ENCODE measurements at regions not wholly inside any gene's neighbourhood (a gene's known extent, or its start where the extent isn't known, plus 50 kb on each side); places are given as distances from the start of the nearest gene placed in this dataset.

DNA sequence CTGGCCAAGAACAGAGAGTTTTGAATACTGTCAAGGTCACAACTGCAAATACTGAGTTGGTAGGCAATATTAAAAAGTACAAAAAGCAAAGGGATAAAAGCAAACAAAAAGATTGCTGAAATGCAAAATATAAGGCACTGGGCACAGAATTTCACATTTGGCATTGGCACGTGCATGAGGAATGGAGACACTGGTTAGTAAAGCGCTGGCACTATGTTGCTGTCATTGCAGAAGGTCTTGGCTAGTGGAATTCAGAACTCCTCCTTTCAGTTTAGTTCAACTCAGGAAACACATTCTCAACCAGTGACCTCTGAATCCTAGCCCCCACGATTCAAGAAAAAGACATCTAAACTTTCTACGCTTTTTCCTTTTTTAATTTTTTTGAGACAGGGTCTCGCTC is 111.8 kb upstream of the PSMD7 start:
- Histone ChIP-seq H3K36me3 (replicated peaks; ENCODE audit: low read depth, low read length) (no peaks in the 10 kb centered on the region), H3K79me2 (ENCODE audit: low read length) (no peaks in the 10 kb centered on the region), H3K9me3 (ENCODE audit: insufficient read depth, low read length) (no peaks in the 10 kb centered on the region), H3K4me1 (ENCODE audit: low read length) (no peaks in the 10 kb centered on the region), H4K20me1 (ENCODE audit: insufficient read depth, low read length) (no peaks in the 10 kb centered on the region), H3K27me3 (ENCODE audit: low read depth, low read length) (no peaks in the 10 kb centered on the region), H2AFZ (ENCODE audit: low read depth, low read length) (no peak overlapping the region), H3K9ac (ENCODE audit: low read length) (no peak overlapping the region), H3K27ac (ENCODE audit: low read length) (no peak overlapping the region), H3K4me3 (ENCODE audit: low read length) (no peak overlapping the region), H3K4me2 (ENCODE audit: low read length) (no peak overlapping the region)
- TF ChIP-seq, protein P1, sequence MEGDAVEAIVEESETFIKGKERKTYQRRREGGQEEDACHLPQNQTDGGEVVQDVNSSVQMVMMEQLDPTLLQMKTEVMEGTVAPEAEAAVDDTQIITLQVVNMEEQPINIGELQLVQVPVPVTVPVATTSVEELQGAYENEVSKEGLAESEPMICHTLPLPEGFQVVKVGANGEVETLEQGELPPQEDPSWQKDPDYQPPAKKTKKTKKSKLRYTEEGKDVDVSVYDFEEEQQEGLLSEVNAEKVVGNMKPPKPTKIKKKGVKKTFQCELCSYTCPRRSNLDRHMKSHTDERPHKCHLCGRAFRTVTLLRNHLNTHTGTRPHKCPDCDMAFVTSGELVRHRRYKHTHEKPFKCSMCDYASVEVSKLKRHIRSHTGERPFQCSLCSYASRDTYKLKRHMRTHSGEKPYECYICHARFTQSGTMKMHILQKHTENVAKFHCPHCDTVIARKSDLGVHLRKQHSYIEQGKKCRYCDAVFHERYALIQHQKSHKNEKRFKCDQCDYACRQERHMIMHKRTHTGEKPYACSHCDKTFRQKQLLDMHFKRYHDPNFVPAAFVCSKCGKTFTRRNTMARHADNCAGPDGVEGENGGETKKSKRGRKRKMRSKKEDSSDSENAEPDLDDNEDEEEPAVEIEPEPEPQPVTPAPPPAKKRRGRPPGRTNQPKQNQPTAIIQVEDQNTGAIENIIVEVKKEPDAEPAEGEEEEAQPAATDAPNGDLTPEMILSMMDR (IDR thresholded peaks at IDR 0.05; ENCODE audit: low read depth, low read length) = no peak
- TF ChIP-seq EZH2phosphoT487 (IDR thresholded peaks at IDR 0.05; ENCODE audit: low read depth) = no peak

DNA sequence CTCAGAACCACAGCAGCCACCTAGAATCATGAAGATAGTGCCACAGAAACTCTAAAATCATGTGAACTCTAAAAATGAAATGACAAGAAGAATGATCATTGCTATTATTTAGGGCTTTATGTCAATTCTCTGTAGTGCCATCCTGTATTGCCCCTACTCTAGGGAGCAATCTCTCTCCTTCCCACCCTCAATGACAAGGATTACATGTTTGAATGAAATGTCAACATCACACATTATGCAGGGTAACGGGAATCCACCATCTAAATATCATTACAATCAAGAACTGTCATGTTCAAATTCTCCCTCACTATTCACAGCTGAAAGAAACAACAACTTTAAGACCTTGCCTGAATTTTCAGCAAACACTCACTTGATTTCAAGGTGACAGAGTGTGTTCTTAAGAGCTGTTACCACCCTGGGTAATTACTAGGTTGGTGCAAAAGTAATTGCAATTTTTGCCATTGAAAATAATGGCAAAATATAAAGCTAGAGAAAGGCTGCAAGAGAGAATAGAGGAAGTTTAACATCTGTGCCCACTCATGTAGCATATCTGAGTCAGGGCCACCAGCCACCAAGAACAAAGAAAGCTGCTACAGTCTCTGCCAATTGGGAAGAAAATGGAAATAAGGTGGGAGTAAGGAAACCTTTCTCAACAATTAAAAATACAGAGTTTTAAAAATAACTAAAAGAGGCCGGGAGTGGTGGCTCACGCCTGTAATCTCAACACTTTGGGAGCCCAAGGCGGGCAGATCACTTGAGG is 112.8 kb upstream of the PSMD7 start:
- TF ChIP-seq EZH2phosphoT487 (IDR thresholded peaks at IDR 0.05; ENCODE audit: low read depth) = no peak
- TF ChIP-seq, protein P1 (IDR thresholded peaks at IDR 0.05; ENCODE audit: low read depth, low read length) = no peak
- no peak overlapping the region for H3K4me2 ChIP-seq (ENCODE audit: low read length)
- H2AFZ ChIP-seq (ENCODE audit: low read depth, low read length) = no peak overlapping the region
- no peaks in the 10 kb centered on the region for H3K9me3 ChIP-seq (ENCODE audit: insufficient read depth, low read length)
- H3K4me3 ChIP-seq (ENCODE audit: low read length) = no peak overlapping the region
- no peaks in the 10 kb centered on the region for H3K27me3 ChIP-seq (ENCODE audit: low read depth, low read length)
- no peaks in the 10 kb centered on the region for H3K36me3 ChIP-seq (replicated peaks; ENCODE audit: low read depth, low read length)
- no peaks in the 10 kb centered on the region for H4K20me1 ChIP-seq (ENCODE audit: insufficient read depth, low read length)
- no peak overlapping the region for H3K9ac ChIP-seq (ENCODE audit: low read length)
- no peaks in the 10 kb centered on the region for H3K79me2 ChIP-seq (ENCODE audit: low read length)
- H3K27ac ChIP-seq (ENCODE audit: low read length) = no peak overlapping the region
- H3K4me1 ChIP-seq (ENCODE audit: low read length) = no peaks in the 10 kb centered on the region

DNA sequence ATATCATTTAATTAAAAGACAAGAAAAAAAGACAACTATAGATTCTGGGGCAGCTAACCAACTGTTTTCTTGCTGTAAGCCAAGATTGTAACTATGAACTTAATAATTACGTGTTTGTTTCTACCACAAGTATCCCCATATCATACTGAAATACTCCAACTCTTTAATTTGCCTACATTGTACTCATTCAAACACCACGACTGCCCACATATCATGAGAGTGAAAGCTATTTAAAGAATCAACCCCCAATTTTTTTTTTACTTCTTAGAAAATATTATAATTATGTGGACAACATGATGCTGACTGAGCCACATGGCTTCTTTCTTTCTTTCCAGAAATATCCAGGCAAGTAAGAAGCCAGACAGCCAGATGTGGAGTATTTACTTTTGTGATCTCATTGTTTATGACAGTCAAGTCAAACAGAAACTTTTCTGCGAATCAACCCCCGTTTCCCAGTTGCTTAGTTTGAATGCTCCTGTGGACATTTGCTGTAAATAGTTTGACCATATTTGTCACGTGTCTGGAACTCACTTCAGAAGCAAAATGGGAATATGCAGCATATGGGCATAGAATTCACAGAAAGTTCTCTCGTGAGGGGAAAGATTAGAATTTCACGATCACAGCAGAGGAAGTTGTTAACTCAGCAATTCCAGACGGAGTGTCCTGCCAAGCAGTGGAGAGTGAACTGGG is 126.8 kb upstream of the PSMD7 start:
- Histone ChIP-seq H3K79me2 (ENCODE audit: low read length) (no peaks in the 10 kb centered on the region), H3K9me3 (ENCODE audit: insufficient read depth, low read length) (no peaks in the 10 kb centered on the region), H3K4me2 (ENCODE audit: low read length) (no peak overlapping the region), H3K4me3 (ENCODE audit: low read length) (no peak overlapping the region), H2AFZ (ENCODE audit: low read depth, low read length) (no peak overlapping the region), H3K9ac (ENCODE audit: low read length) (no peak overlapping the region), H4K20me1 (ENCODE audit: insufficient read depth, low read length) (no peaks in the 10 kb centered on the region), H3K27me3 (ENCODE audit: low read depth, low read length) (no peaks in the 10 kb centered on the region), H3K4me1 (ENCODE audit: low read length) (no peaks in the 10 kb centered on the region), H3K36me3 (replicated peaks; ENCODE audit: low read depth, low read length) (no peaks in the 10 kb centered on the region), H3K27ac (ENCODE audit: low read length) (no peak overlapping the region)
- no peak for TF ChIP-seq EZH2phosphoT487 (IDR thresholded peaks at IDR 0.05; ENCODE audit: low read depth)
- TF ChIP-seq, protein P1 (IDR thresholded peaks at IDR 0.05; ENCODE audit: low read depth, low read length) = no peak

DNA sequence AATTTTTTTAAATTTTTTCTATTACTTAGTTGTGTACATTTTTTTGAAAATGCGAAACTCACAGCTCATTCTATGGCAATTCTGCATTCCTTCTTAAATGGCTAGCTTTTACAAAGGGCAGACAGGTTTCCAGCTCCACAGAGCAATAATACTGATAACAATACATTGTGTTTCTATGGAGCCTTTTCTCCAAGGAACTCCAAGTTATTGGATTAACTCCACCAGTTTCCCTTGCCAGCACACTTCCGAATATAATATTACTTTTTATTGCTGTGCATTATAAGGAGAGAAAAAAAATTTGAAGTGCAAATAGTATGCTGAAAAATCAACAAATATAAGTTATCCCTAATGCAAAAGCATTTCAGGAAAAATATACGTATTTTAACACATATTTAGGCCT is 127.5 kb upstream of the PSMD7 start:
- Histone ChIP-seq H3K4me1 (ENCODE audit: low read length) (no peaks in the 10 kb centered on the region), H3K4me3 (ENCODE audit: low read length) (no peak overlapping the region), H3K9me3 (ENCODE audit: insufficient read depth, low read length) (no peaks in the 10 kb centered on the region)

More for the DNA sequence above, 127.5 kb upstream of the PSMD7 start:
- H4K20me1 ChIP-seq (ENCODE audit: insufficient read depth, low read length) = no peaks in the 10 kb centered on the region
- H3K9ac ChIP-seq (ENCODE audit: low read length) = no peak overlapping the region
- H3K4me2 ChIP-seq (ENCODE audit: low read length) = no peak overlapping the region
- no peaks in the 10 kb centered on the region for H3K36me3 ChIP-seq (replicated peaks; ENCODE audit: low read depth, low read length)
- no peaks in the 10 kb centered on the region for H3K79me2 ChIP-seq (ENCODE audit: low read length)
- H3K27me3 ChIP-seq (ENCODE audit: low read depth, low read length) = no peaks in the 10 kb centered on the region
- TF ChIP-seq EZH2phosphoT487 (IDR thresholded peaks at IDR 0.05; ENCODE audit: low read depth) = no peak
- TF ChIP-seq, protein P1 (IDR thresholded peaks at IDR 0.05; ENCODE audit: low read depth, low read length) = no peak
- no peak overlapping the region for H2AFZ ChIP-seq (ENCODE audit: low read depth, low read length)
- no peak overlapping the region for H3K27ac ChIP-seq (ENCODE audit: low read length)
